ENCODE measurements at regions not wholly inside any gene's neighbourhood (a gene's known extent, or its start where the extent isn't known, plus 50 kb on each side); places are given as distances from the start of the nearest gene placed in this dataset.

GRCh38 chr2:43024515-43025011 is 201.8 kb downstream of the ZFP36L2 start:
- Histone ChIP-seq H3K9me3 (peaks cover 0 to 8% of the 10 kb centered on the region in 2 donors), H3K27ac (no peak overlapping the region), H3K27me3 (no peaks in the 10 kb centered on the region), H3K36me3 (no peaks in the 10 kb centered on the region), H3K4me1 (peaks cover 4 to 22% of the 10 kb centered on the region in 2 donors), H3K4me3 (no peak overlapping the region)
- intact Hi-C loops (cut with DNase I), result loop anchor here in 1 of 2 donors (10.0 kb wide), 1 partner anchor 200 kb away; the partner anchor contains the start of gene ZFP36L2
- peak; percentile 72 to 73 for TF ChIP-seq CTCF (IDR thresholded peaks at IDR 0.05)
- ATAC-seq (peak; percentile 79), DNase-seq (peak in 3 of 4 donors; percentile 63 to 85 (median 74))

GRCh38 chr2:43023791-43024514 is 202.5 kb downstream of the ZFP36L2 start:
- intact Hi-C loops (cut with DNase I), result loop anchor here in 1 of 2 donors (10.0 kb wide), 1 partner anchor 201 kb away; the partner anchor contains the start of gene ZFP36L2

GRCh38 chr2:43022896-43023295 is 203.5 kb downstream of the ZFP36L2 start:
- peaks cover 0 to 8% of the 10 kb centered on the region in 2 donors for H3K9me3 ChIP-seq
- H3K4me1 ChIP-seq, result peaks cover 15 to 39% of the 10 kb centered on the region in 2 donors
- DNase-seq (no peak), ATAC-seq (no peak)
- no peak overlapping the region for H3K27ac ChIP-seq
- H3K4me3 ChIP-seq, result no peak overlapping the region
- no peaks in the 10 kb centered on the region for H3K36me3 ChIP-seq
- intact Hi-C loops (cut with DNase I), result loop anchor here in 1 of 2 donors (10.0 kb wide), 1 partner anchor 202 kb away; the partner anchor contains the start of gene ZFP36L2
- no peaks in the 10 kb centered on the region for H3K27me3 ChIP-seq
- TF ChIP-seq CTCF (IDR thresholded peaks at IDR 0.05), result no peak

More at GRCh38 chr2:43023791-43024514, 202.5 kb downstream of the ZFP36L2 start:
- DNase-seq, result no peak
- Histone ChIP-seq H3K4me1 (peaks cover 5 to 28% of the 10 kb centered on the region in 2 donors), H3K36me3 (no peaks in the 10 kb centered on the region), H3K9me3 (peaks cover 0 to 8% of the 10 kb centered on the region in 2 donors), H3K27me3 (no peaks in the 10 kb centered on the region), H3K27ac (no peak overlapping the region), H3K4me3 (no peak overlapping the region)
- ATAC-seq, result no peak
- TF ChIP-seq CTCF (IDR thresholded peaks at IDR 0.05), result no peak

GRCh38 chr2:43021791-43022509 is 204.5 kb downstream of the ZFP36L2 start:
- intact Hi-C loops (cut with DNase I), result loop anchor here in 1 of 2 donors (10.0 kb wide), 1 partner anchor 203 kb away; the partner anchor contains the start of gene ZFP36L2
- ATAC-seq, result no peak
- peaks cover 17 to 39% of the 10 kb centered on the region in 2 donors for H3K4me1 ChIP-seq
- DNase-seq, result peak in 1 of 4 donors; percentile 27
- H3K4me3 ChIP-seq, result no peak overlapping the region
- H3K27me3 ChIP-seq, result no peaks in the 10 kb centered on the region
- TF ChIP-seq CTCF (IDR thresholded peaks at IDR 0.05), result no peak
- peak overlapping the region in 1 of 2 donors; percentile 82 for H3K27ac ChIP-seq
- no peaks in the 10 kb centered on the region for H3K36me3 ChIP-seq
- peaks cover 0 to 8% of the 10 kb centered on the region in 2 donors for H3K9me3 ChIP-seq
